GM12873 (cell line): ENCODE measurements at regions not wholly inside any gene's neighbourhood (a gene's known extent, or its start where the extent isn't known, plus 50 kb on each side); places are given as distances from the start of the nearest gene placed in this dataset.

Source experiments
- TF ChIP-seq, protein P1 (sequence below): IDR thresholded peaks from 2 replicates; pipeline ENCODE4 v1.5.1; 2012; ENCODE audit warnings: low read depth, mild to moderate bottlenecking, moderate library complexity, low read length, control low read depth; ENCODE audit not compliant: insufficient read depth; ENCODE audit errors: missing control alignments

DNA sequence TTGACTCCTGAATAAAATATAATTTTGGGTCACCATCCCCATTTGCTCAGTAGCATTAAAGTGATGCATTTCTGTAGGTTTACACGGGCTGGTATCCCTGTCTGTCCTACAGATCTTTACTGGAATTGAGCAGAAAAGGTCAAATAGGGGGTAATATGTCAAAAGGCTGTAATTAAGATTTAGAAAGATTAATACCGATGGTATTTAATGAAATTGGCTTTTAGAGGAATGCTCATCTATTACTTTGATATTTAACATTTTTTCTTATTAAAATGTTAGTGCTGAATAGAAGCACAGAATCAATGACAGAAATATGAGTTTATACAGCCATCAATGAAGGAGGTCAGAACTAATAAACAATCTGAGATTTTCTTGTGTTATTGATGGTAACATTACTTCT is 1762.2 kb upstream of the WWC1 start:
- TF ChIP-seq, protein P1, sequence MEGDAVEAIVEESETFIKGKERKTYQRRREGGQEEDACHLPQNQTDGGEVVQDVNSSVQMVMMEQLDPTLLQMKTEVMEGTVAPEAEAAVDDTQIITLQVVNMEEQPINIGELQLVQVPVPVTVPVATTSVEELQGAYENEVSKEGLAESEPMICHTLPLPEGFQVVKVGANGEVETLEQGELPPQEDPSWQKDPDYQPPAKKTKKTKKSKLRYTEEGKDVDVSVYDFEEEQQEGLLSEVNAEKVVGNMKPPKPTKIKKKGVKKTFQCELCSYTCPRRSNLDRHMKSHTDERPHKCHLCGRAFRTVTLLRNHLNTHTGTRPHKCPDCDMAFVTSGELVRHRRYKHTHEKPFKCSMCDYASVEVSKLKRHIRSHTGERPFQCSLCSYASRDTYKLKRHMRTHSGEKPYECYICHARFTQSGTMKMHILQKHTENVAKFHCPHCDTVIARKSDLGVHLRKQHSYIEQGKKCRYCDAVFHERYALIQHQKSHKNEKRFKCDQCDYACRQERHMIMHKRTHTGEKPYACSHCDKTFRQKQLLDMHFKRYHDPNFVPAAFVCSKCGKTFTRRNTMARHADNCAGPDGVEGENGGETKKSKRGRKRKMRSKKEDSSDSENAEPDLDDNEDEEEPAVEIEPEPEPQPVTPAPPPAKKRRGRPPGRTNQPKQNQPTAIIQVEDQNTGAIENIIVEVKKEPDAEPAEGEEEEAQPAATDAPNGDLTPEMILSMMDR = no peak

DNA sequence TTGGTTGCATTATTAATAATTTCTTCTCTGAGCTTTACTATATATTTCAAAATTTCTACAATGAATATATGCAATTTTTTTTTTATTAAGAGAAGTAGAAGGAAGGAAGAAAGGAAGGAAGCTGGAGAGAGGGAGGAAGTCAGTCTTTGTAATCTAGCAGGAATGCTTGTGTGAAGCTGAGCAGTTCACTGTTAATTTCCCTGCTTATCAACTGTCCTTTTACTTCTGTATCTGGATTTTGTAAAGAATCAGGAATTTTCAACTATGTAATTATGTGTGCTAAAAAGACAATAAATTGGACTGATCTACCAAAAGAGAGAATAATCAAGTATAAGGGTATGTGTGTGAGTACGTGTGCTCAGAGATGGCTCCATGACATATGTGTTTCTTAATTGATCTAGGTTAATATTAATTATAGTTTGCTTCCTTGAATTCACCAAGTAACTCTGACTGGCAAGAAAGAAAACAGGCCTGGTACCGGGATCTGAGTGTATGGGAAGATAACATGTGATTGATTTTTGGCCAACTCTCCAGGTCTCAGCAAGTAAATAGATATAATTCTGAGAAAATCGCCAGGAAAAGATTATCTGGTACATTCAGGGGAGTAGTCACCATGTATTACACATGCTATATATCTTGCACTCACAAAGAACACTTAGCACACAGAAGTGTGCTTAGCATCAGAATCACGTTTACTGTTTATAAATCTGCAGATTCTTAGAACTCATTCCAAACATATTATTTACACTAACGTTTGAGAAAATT is 1758.8 kb upstream of the WWC1 start:
- TF ChIP-seq, protein P1 = no peak

DNA sequence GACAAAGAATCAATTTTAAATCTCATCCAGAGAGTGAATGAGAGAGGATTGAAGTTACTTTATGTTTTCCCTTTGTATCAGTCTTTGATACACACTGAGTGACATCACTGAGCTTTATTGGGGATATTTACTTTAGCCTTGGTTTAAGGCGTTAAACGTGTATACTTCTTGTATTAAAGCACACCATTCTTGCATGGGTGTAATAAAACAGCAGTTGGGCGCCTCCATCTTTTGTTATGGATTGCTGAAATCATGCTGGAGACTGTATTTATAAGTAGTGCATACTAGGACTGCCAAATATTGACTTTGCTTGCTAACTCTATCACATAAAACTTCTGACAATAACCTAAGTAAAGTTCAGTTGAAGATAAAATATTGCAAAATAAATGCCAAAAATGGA is 1755.8 kb upstream of the WWC1 start:
- TF ChIP-seq, protein P1 = no peak

DNA sequence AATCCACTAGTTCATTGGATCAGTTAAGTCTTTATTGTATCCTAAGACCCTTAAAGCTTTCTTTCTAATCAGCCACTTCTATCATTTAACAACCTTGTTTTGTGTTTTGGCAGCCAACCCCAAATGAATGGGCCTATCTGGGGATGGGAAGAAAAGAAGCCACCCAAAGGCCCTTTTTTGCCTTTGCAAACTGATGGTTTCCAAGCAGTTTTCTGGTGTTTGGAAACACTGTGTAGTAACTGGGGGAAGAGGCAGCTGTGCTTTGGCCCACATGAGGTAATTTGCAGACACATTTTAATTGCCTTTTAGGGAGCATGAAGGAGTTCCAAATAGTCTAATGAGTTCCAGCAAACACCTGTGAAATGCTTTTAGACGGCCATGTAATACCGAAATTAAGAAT is 1751.3 kb upstream of the WWC1 start:
- TF ChIP-seq, protein P1 = no peak

DNA sequence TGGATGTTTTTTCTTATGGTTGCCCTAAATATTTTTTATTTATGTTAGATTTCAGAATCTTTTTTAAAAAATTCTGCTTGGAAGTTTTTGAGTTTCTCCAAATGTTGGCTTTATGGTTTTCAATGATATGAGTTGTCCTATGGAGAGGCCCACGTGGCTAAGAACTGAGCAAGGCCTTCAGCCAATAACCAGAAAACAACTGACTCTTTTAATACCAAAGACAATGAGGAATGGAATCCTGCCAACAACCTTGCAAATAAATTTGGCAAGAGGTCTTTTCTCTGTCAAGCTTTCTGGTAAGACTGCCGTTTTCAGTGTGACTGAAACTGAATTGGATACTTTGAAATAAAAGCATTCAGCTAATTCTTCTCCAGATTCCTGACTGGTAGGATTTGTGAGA is 1740.1 kb upstream of the WWC1 start:
- TF ChIP-seq, protein P1 = no peak

DNA sequence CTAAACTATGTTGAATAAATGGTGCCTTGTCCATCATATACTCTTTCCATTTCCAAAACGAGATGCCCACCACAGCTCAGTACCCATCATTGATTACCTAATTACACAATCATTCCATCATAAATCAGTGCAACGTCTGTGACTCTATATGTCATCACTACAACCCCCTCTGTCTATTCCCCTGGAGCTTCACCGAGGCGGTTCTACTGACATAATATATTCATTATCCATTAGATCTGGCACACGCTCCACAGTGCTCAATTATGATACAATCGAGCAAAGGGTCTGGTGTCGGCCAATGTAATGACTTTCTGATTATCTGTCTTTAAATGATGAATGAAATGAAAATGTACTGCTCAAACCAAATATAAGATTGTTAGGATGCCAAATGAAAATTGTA is 1737.7 kb upstream of the WWC1 start:
- TF ChIP-seq, protein P1 = no peak

DNA sequence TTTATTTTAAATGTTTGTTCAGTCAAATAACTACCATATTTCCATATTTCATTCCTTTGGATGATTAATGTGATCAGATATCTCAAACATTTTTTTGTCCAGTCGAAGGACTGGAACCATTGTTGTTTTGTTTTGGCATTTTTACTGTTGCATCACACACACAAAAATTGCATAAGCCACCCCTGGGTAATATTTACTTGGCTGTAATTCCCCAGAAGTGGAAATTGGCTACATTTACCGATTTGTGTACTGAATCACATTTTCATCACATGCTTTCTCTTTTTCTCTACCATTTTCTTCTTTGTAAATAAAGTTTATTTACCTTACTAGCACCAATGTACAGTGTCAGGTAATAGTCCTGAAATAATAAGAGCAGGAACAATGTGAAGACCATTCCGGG is 1729.7 kb upstream of the WWC1 start:
- TF ChIP-seq, protein P1 = no peak
